SK-N-SH (cell line): ENCODE measurements at regions not wholly inside any gene's neighbourhood (a gene's known extent, or its start where the extent isn't known, plus 50 kb on each side); places are given as distances from the start of the nearest gene placed in this dataset.

Source experiments
- CTCF ChIA-PET: fragments of 300-600, 350-600 bp; formaldehyde crosslinking; extraction: SDS; loops from one replicate; lab custom pipeline; 2021; lab: Yijun Ruan, JAX
- POLR2A ChIA-PET: fragments of 350-600 bp; sonication (Branson Sonifier 250); formaldehyde crosslinking; extraction: SDS; loops from one replicate; lab custom pipeline; 2020; ENCODE audit warnings: antibody characterized with exemption, inconsistent platforms; lab: Yijun Ruan, JAX
- DNase-seq: peaks from one replicate; pipeline ENCODE4 v3.0.0; 2012
- H2AFZ ChIP-seq: fragments of 200-600 bp; sonication (generic); 2 replicates; pipeline ENCODE4 v1.8.1; 2016; ENCODE audit warnings: antibody characterized with exemption, mild to moderate bottlenecking, low read depth
- H3F3A ChIP-seq: fragments of 200-600 bp; sonication (generic); replicated peaks from 2 replicates; pipeline ENCODE3; 2016; ENCODE audit warnings: antibody characterized with exemption, mild to moderate bottlenecking; ENCODE audit not compliant: insufficient read depth
- H3K27ac ChIP-seq, 2 experiments: fragments of 200-500 bp in 1 of 2; fragments of 200-600 bp in 1 of 2; sonication (Bioruptor generic) in 1 of 2; sonication (generic), shearing (Covaris generic) in 1 of 2; 2 replicates each; pipeline versions ENCODE4 v1.5.1 to v1.6.1; 2014 to 2016; ENCODE audit warnings: low read depth in 2 of 2, inconsistent platforms in 1 of 2, low read length in 1 of 2, mild to moderate bottlenecking in 1 of 2, mixed read lengths in 1 of 2
- H3K27me3 ChIP-seq: fragments of 200-600 bp; sonication (generic), shearing (Covaris generic); 2 replicates; pipeline ENCODE4 v1.6.1; 2016; ENCODE audit warnings: mixed run types; ENCODE audit not compliant: insufficient read depth
- H3K36me3 ChIP-seq, 2 experiments: fragments of 200-500 bp in 1 of 2; fragments of 200-600 bp in 1 of 2; sonication (Bioruptor generic) in 1 of 2; sonication (generic) in 1 of 2; replicated peaks in 1 of 2; 2 replicates each; pipeline versions ENCODE3 to v1.5.1; 2014 to 2016; ENCODE audit warnings: low read length in 1 of 2, mild to moderate bottlenecking in 1 of 2; ENCODE audit not compliant: insufficient read depth in 2 of 2, control insufficient read depth in 1 of 2
- H3K4me1 ChIP-seq, 2 experiments: fragments of 200-500 bp in 1 of 2; fragments of 200-600 bp in 1 of 2; sonication (Bioruptor generic) in 1 of 2; sonication (generic), shearing (Covaris generic) in 1 of 2; 2 replicates each; pipeline versions ENCODE4 v1.5.1 to v1.6.1; 2014 to 2016; ENCODE audit warnings: low read depth in 1 of 2, low read length in 1 of 2, mixed run types in 1 of 2; ENCODE audit not compliant: insufficient read depth in 2 of 2, control insufficient read depth in 1 of 2
- H3K4me2 ChIP-seq: fragments of 200-600 bp; sonication (generic), shearing (Covaris generic); 2 replicates; pipeline ENCODE4 v1.6.1; 2017; ENCODE audit warnings: mixed run types
- H3K4me3 ChIP-seq, 2 experiments: fragments of 200-500 bp in 1 of 2; fragments of 200-600 bp in 1 of 2; sonication (Bioruptor generic) in 1 of 2; sonication (generic), shearing (Covaris generic) in 1 of 2; 2 replicates each; pipeline versions ENCODE4 v1.5.1 to v1.8.1; 2014 to 2016; ENCODE audit warnings: low read depth in 2 of 2, inconsistent platforms in 1 of 2, low read length in 1 of 2, mild to moderate bottlenecking in 1 of 2, mixed read lengths in 1 of 2, moderate library complexity in 1 of 2
- H3K79me2 ChIP-seq: fragments of 200-600 bp; sonication (generic); 2 replicates; pipeline ENCODE4 v1.8.1; 2017; ENCODE audit warnings: mild to moderate bottlenecking; ENCODE audit not compliant: insufficient read depth
- H3K9ac ChIP-seq: fragments of 200-600 bp; sonication (generic); 2 replicates; pipeline ENCODE4 v1.6.1; 2017; ENCODE audit warnings: mixed run types
- H3K9me2 ChIP-seq: fragments of 200-600 bp; sonication (generic); 2 replicates; pipeline ENCODE4 v1.6.1; 2017; ENCODE audit warnings: mixed run types
- H3K9me3 ChIP-seq: fragments of 200-600 bp; sonication (generic); 2 replicates; pipeline ENCODE4 v1.6.1; 2017; ENCODE audit warnings: mixed run types, mild to moderate bottlenecking, moderate library complexity
- H4K20me1 ChIP-seq: fragments of 200-600 bp; sonication (generic); 2 replicates; pipeline ENCODE4 v1.6.1; 2017; ENCODE audit warnings: mild to moderate bottlenecking, mixed run types; ENCODE audit not compliant: insufficient read depth
- CHD2 ChIP-seq: fragments of 150-350 bp; IDR thresholded peaks from 2 replicates; pipeline ENCODE4 v1.6.1; 2018; ENCODE audit warnings: low read length; ENCODE audit not compliant: partially characterized antibody
- ELF1 ChIP-seq: IDR thresholded peaks from 2 replicates; pipeline ENCODE4 v1.4.0; 2012
- EP300 ChIP-seq, 2 experiments: IDR thresholded peaks; 2 replicates each; pipeline versions ENCODE4 v1.4.0 to v1.6.1; 2012; ENCODE audit warnings: borderline replicate concordance in 1 of 2, low read depth in 1 of 2, low read length in 1 of 2
- FOSL2 ChIP-seq: IDR thresholded peaks from 2 replicates; pipeline ENCODE4 v1.4.0; 2012; ENCODE audit warnings: low read depth, mild to moderate bottlenecking, moderate library complexity, borderline replicate concordance
- FOXJ3 ChIP-seq: sonication (generic); formaldehyde crosslinking; IDR thresholded peaks from 2 replicates; pipeline ENCODE4 v1.5.1; 2020; ENCODE audit warnings: mild to moderate bottlenecking, missing genetic modification reagents
- GATA2 ChIP-seq: sonication (generic); formaldehyde crosslinking; IDR thresholded peaks from 2 replicates; pipeline ENCODE4 v1.5.0; 2020; ENCODE audit warnings: mild to moderate bottlenecking, missing genetic modification reagents
- IRF3 ChIP-seq: fragments of 150-350 bp; IDR thresholded peaks from 2 replicates; pipeline ENCODE4 v1.6.1; 2016; ENCODE audit warnings: mild to moderate bottlenecking, low read depth, low read length
- MEF2A ChIP-seq: IDR thresholded peaks from 2 replicates; pipeline ENCODE4 v1.4.0; 2012; ENCODE audit warnings: low read depth, borderline replicate concordance
- MXI1 ChIP-seq: IDR thresholded peaks from 2 replicates; pipeline ENCODE4 v1.6.1; 2012; ENCODE audit warnings: mild to moderate bottlenecking, low read depth, low read length, improper control_type of control experiment
- PBX3 ChIP-seq: IDR thresholded peaks from 2 replicates; pipeline ENCODE4; 2012
- POLR2AphosphoS5 ChIP-seq: IDR thresholded peaks from 2 replicates; pipeline ENCODE4 v1.6.1; 2012; ENCODE audit warnings: low read depth, low read length
- SIN3A ChIP-seq: IDR thresholded peaks from 2 replicates; pipeline ENCODE4 v1.6.1; 2012; ENCODE audit warnings: low read depth, mild to moderate bottlenecking, low read length, moderate library complexity, borderline replicate concordance
- SMC3 ChIP-seq: IDR thresholded peaks from 2 replicates; pipeline ENCODE4 v1.6.1; 2012; ENCODE audit warnings: low read depth, low read length, improper control_type of control experiment
- TAF1 ChIP-seq: IDR thresholded peaks from 2 replicates; pipeline ENCODE4 v1.6.1; 2012; ENCODE audit warnings: low read depth, mild to moderate bottlenecking, low read length, moderate library complexity, borderline replicate concordance
- TEAD4 ChIP-seq: IDR thresholded peaks from 2 replicates; pipeline ENCODE4 v1.4.0; 2012; ENCODE audit warnings: mild to moderate bottlenecking, borderline replicate concordance; ENCODE audit not compliant: insufficient read depth
- ZBTB33 ChIP-seq: IDR thresholded peaks from 2 replicates; pipeline ENCODE4 v1.4.0; 2012; ENCODE audit warnings: low read depth, borderline replicate concordance
- WGBS: methylation state at CpG from one replicate; pipeline ENCODE4 v1.1.6; 2017; ENCODE audit warnings: low lambda C conversion rate; 5-methylcytosine and 5-hydroxymethylcytosine counted together

- no peaks in the 10 kb centered on the region for H3K4me1 ChIP-seq
- H3K27ac ChIP-seq, result no peak overlapping the region
- WGBS, result 85% methylated on average over 7 of the region's 7 CpGs
- H3K4me2 ChIP-seq, result no peak overlapping the region
- H3K4me3 ChIP-seq, result no peak overlapping the region
- no peak for TF ChIP-seq MXI1
- TF ChIP-seq FOXJ3 (CRISPR knock-in tag), result no peak
- TF ChIP-seq CHD2, result no peak
- H3K27me3 ChIP-seq, result no peaks in the 10 kb centered on the region
- H3K9me3 ChIP-seq, result no peaks in the 10 kb centered on the region
- H3K36me3 ChIP-seq, result no peaks in the 10 kb centered on the region
- no peaks in the 10 kb centered on the region for H3F3A ChIP-seq
- 0 out of 2 replicates have a peak overlapping the region, but pooled peaks have one; percentile 23 for H2AFZ ChIP-seq
- ChIA-PET POLR2A (no interaction called here), CTCF (no interaction called here)
- H3K79me2 ChIP-seq, result no peaks in the 10 kb centered on the region
- H4K20me1 ChIP-seq, result no peaks in the 10 kb centered on the region
- no peak overlapping the region for H3K9ac ChIP-seq
- H3K9me2 ChIP-seq, result no peaks in the 10 kb centered on the region
- DNase-seq, result no peak
Observed at GRCh38 chr13:65133094-65133493, 2097.0 kb downstream of the PCDH9 start.

- Histone ChIP-seq H2AFZ (no peak overlapping the region), H3K4me3 (no peak overlapping the region), H3K9ac (no peak overlapping the region), H3K27ac (no peak overlapping the region), H3K9me3 (no peaks in the 10 kb centered on the region; the same call in 1 of the 2 replicates), H4K20me1 (no peaks in the 10 kb centered on the region), H3K4me1 (no peaks in the 10 kb centered on the region), H3K9me2 (no peaks in the 10 kb centered on the region), H3K4me2 (no peak overlapping the region), H3F3A (no peaks in the 10 kb centered on the region), H3K27me3 (no peaks in the 10 kb centered on the region), H3K79me2 (no peaks in the 10 kb centered on the region), H3K36me3 (no peaks in the 10 kb centered on the region)
- TF ChIP-seq POLR2AphosphoS5, result no peak
- no peak for TF ChIP-seq SMC3
- no peak for TF ChIP-seq GATA2 (CRISPR knock-in tag)
- no peak for TF ChIP-seq PBX3
- CTCF ChIA-PET, result no interaction called here
- POLR2A ChIA-PET, result no interaction called here
- DNase-seq, result no peak
- whole genome bisulfite sequencing, result 66% methylated on average over 1 of the region's 1 CpG
Observed at GRCh38 chr13:65125236-65125635, 2104.9 kb downstream of the PCDH9 start.

GRCh38 chr13:65112531-65112941, 2117.6 kb downstream of the PCDH9 start:
- no peak for DNase-seq
- Histone ChIP-seq H3K27ac (peak overlapping the region; percentile 32 to 43; a peak in 2 of 4 replicates), H3F3A (no peaks in the 10 kb centered on the region), H2AFZ (peak overlapping the region; percentile 34; the same call in 1 of the 2 replicates), H3K4me3 (no peak overlapping the region), H3K36me3 (no peaks in the 10 kb centered on the region), H3K9ac (no peak overlapping the region), H3K9me2 (no peaks in the 10 kb centered on the region), H3K9me3 (no peaks in the 10 kb centered on the region), H3K4me2 (no peak overlapping the region), H3K27me3 (no peaks in the 10 kb centered on the region), H4K20me1 (no peaks in the 10 kb centered on the region), H3K79me2 (no peaks in the 10 kb centered on the region), H3K4me1 (no peaks in the 10 kb centered on the region; a peak in 1 of 4 replicates)
- 38% methylated on average over 3 of the region's 3 CpGs for WGBS
- CTCF ChIA-PET, result no interaction called here
- POLR2A ChIA-PET, result no interaction called here
- TF ChIP-seq TEAD4 (0 out of 2 replicates have a peak, but pooled peaks have one; percentile 21), IRF3 (no peak), EP300 (IDR thresholded peaks at IDR 0.05; ENCODE audit: borderline replicate concordance in 1 of 2, low read depth in 1 of 2, low read length in 1 of 2) (no peak), CHD2 (no peak), SIN3A (no peak), PBX3 (peak; percentile 19; the same call in 1 of the 2 replicates), ELF1 (no peak), FOSL2 (peak; percentile 54; the same call in 1 of the 2 replicates), ZBTB33 (no peak), FOXJ3 (CRISPR knock-in tag) (no peak), TAF1 (no peak), MEF2A (no peak)
